HEK293 (cell line): ENCODE measurements at regions not wholly inside any gene's neighbourhood (a gene's known extent, or its start where the extent isn't known, plus 50 kb on each side); places are given as distances from the start of the nearest gene placed in this dataset.

Experiments
- CTCF ChIA-PET: fragments of 350-600 bp; formaldehyde crosslinking; extraction: SDS; loops from one replicate; lab custom pipeline; 2021; ENCODE audit warnings: antibody characterized with exemption; lab: Yijun Ruan, JAX
- POLR2A ChIA-PET: fragments of 300-600 bp; formaldehyde crosslinking; extraction: SDS; loops from one replicate; lab custom pipeline; 2020; ENCODE audit warnings: antibody characterized with exemption, inconsistent platforms; lab: Yijun Ruan, JAX
- H3K27ac ChIP-seq: fragments of 200-500 bp; sonication (Bioruptor generic); 2 replicates; pipeline ENCODE4 v1.5.1; 2014; ENCODE audit warnings: low read depth, low read length, control low read depth, inconsistent platforms; ENCODE audit errors: extremely low read depth
- H3K36me3 ChIP-seq, 2 experiments: fragments of 200-500 bp in 1 of 2; sonication (Bioruptor generic) in 1 of 2; 1 replicate in 1 of 2; 2 replicates in 1 of 2; pipeline ENCODE4 v1.5.1; 2014 to 2017; ENCODE audit warnings: inconsistent platforms in 2 of 2, low read length in 2 of 2; ENCODE audit not compliant: control insufficient read depth in 2 of 2, insufficient read depth in 1 of 2
- H3K4me1 ChIP-seq: fragments of 200-500 bp; sonication (Bioruptor generic); 2 replicates; pipeline ENCODE4 v1.5.1; 2014; ENCODE audit warnings: mild to moderate bottlenecking, low read length, inconsistent platforms; ENCODE audit not compliant: control insufficient read depth, insufficient read depth
- H3K4me3 ChIP-seq: 2 replicates; pipeline ENCODE4 v1.5.1; 2011; ENCODE audit warnings: low read depth, mild to moderate bottlenecking, control low read depth, low read length, moderate library complexity
- H3K9me3 ChIP-seq: fragments of 200-500 bp; sonication (Bioruptor generic); 2 replicates; pipeline ENCODE4 v1.5.1; 2014; ENCODE audit warnings: low read depth, low read length, inconsistent platforms; ENCODE audit not compliant: control insufficient read depth, insufficient read depth
- HOXD13 ChIP-seq: sonication (generic); formaldehyde crosslinking; IDR thresholded peaks from 2 replicates; pipeline ENCODE4 v1.8.0; 2022; ENCODE audit warnings: missing genetic modification reagents, borderline replicate concordance
- MEIS1 ChIP-seq: sonication (generic); formaldehyde crosslinking; IDR thresholded peaks from 2 replicates; pipeline ENCODE4 v1.8.1; 2022; ENCODE audit warnings: missing genetic modification reagents, mild to moderate bottlenecking, borderline replicate concordance
- OSR2 ChIP-seq: fragments of 450-650 bp; formaldehyde crosslinking; IDR thresholded peaks from 2 replicates; pipeline ENCODE4 v1.5.1; 2016; ENCODE audit warnings: missing biosample characterization, missing genetic modification characterization
- PRDM1 ChIP-seq: fragments of 450-650 bp; formaldehyde crosslinking; IDR thresholded peaks from 2 replicates; pipeline ENCODE4; 2016; ENCODE audit warnings: missing biosample characterization, missing genetic modification characterization
- SP2 ChIP-seq: fragments of 450-650 bp; formaldehyde crosslinking; IDR thresholded peaks from 2 replicates; pipeline ENCODE4 v1.5.1; 2016; ENCODE audit warnings: missing biosample characterization, missing genetic modification characterization
- ZBTB48 ChIP-seq: fragments of 450-650 bp; formaldehyde crosslinking; IDR thresholded peaks from 2 replicates; pipeline ENCODE4 v1.5.1; 2016; ENCODE audit warnings: missing biosample characterization, missing genetic modification characterization
- ZNF112 ChIP-seq: fragments of 450-650 bp; formaldehyde crosslinking; IDR thresholded peaks from 2 replicates; pipeline ENCODE4 v1.5.0; 2017; ENCODE audit warnings: missing biosample characterization, missing genetic modification characterization
- ZNF239 ChIP-seq: fragments of 450-650 bp; formaldehyde crosslinking; IDR thresholded peaks from 2 replicates; pipeline ENCODE4 v1.5.1; 2016; ENCODE audit warnings: missing biosample characterization, missing genetic modification characterization
- ZNF350 ChIP-seq: fragments of 450-650 bp; formaldehyde crosslinking; IDR thresholded peaks from 2 replicates; pipeline ENCODE4 v1.5.0; 2017; ENCODE audit warnings: missing biosample characterization, mild to moderate bottlenecking, missing genetic modification characterization
- ZNF48 ChIP-seq: fragments of 450-650 bp; formaldehyde crosslinking; IDR thresholded peaks from 2 replicates; pipeline ENCODE4 v1.5.1; 2016; ENCODE audit warnings: missing biosample characterization, missing genetic modification characterization
- ZNF521 ChIP-seq: fragments of 450-650 bp; formaldehyde crosslinking; IDR thresholded peaks from 2 replicates; pipeline ENCODE4 v1.5.1; 2017; ENCODE audit warnings: missing biosample characterization, mild to moderate bottlenecking, missing genetic modification characterization
- ZNF530 ChIP-seq: fragments of 450-650 bp; formaldehyde crosslinking; IDR thresholded peaks from 2 replicates; pipeline ENCODE4 v1.5.1; 2016; ENCODE audit warnings: low read depth, missing biosample characterization, missing genetic modification characterization
- ZNF558 ChIP-seq: fragments of 450-650 bp; formaldehyde crosslinking; IDR thresholded peaks from 2 replicates; pipeline ENCODE4 v1.5.1; 2016; ENCODE audit warnings: missing biosample characterization, missing genetic modification characterization
- ZNF571 ChIP-seq: fragments of 450-650 bp; formaldehyde crosslinking; IDR thresholded peaks from 2 replicates; pipeline ENCODE4 v1.5.0; 2017; ENCODE audit warnings: missing biosample characterization, missing genetic modification characterization
- ZNF621 ChIP-seq: fragments of 450-650 bp; formaldehyde crosslinking; IDR thresholded peaks from 2 replicates; pipeline ENCODE4 v1.5.1; 2017; ENCODE audit warnings: missing biosample characterization, missing genetic modification characterization
- ZNF654 ChIP-seq: fragments of 450-650 bp; formaldehyde crosslinking; IDR thresholded peaks from 2 replicates; pipeline ENCODE4 v1.5.1; 2016; ENCODE audit warnings: low read depth, missing biosample characterization, missing genetic modification characterization
- TF ChIP-seq, protein P1 (sequence below): fragments of 450-650 bp; formaldehyde crosslinking; IDR thresholded peaks from 2 replicates; pipeline ENCODE4 v1.5.1; 2017; ENCODE audit warnings: missing biosample characterization, missing genetic modification characterization
- TF ChIP-seq, protein P2 (sequence below): fragments of 450-650 bp; formaldehyde crosslinking; IDR thresholded peaks from 2 replicates; pipeline ENCODE4 v1.5.1; 2016; ENCODE audit warnings: missing biosample characterization, missing genetic modification characterization
- TF ChIP-seq, protein P3 (sequence below): fragments of 450-650 bp; formaldehyde crosslinking; IDR thresholded peaks from 2 replicates; pipeline ENCODE4 v1.5.1; 2016; ENCODE audit warnings: missing biosample characterization, missing genetic modification characterization
- TF ChIP-seq, protein P4 (sequence below): fragments of 450-650 bp; formaldehyde crosslinking; IDR thresholded peaks from 2 replicates; pipeline ENCODE4 v1.5.1; 2016; ENCODE audit warnings: missing biosample characterization, missing genetic modification characterization, borderline replicate concordance

DNA sequence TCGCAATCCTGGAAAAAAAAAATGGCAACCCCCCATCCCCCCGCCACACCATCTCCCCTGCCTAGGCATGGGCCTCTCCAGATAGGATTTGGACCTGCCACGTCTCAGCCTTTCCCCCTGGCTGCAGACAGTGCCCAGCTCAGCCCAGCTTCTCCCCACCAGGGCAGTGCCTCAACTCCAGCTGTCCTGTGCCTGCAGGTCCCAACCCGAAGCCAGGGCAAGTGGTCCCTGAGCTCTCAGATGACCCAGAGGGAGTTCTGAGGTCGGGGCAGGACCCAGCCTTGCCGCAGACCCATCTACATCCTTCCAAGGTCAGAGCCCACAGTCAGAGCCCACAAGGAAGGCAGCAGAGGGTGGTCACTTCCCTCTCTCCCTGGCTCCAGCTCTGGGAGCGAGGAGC, 86.7 kb upstream of the POU3F1 start:
- TF ChIP-seq, protein P1, sequence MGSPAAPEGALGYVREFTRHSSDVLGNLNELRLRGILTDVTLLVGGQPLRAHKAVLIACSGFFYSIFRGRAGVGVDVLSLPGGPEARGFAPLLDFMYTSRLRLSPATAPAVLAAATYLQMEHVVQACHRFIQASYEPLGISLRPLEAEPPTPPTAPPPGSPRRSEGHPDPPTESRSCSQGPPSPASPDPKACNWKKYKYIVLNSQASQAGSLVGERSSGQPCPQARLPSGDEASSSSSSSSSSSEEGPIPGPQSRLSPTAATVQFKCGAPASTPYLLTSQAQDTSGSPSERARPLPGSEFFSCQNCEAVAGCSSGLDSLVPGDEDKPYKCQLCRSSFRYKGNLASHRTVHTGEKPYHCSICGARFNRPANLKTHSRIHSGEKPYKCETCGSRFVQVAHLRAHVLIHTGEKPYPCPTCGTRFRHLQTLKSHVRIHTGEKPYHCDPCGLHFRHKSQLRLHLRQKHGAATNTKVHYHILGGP = no peak
- TF ChIP-seq HOXD13 (CRISPR knock-in tag) = no peak
- TF ChIP-seq ZNF654 (tag by site-specific recombination) = no peak
- TF ChIP-seq ZNF48 (tag by site-specific recombination) = no peak
- TF ChIP-seq ZNF571 (tag by site-specific recombination) = no peak
- no peak for TF ChIP-seq ZNF558 (tag by site-specific recombination)
- TF ChIP-seq ZBTB48 (tag by site-specific recombination) = no peak
- TF ChIP-seq ZNF112 = no peak
- no peak for TF ChIP-seq SP2 (tag by site-specific recombination)
- TF ChIP-seq, protein P2, sequence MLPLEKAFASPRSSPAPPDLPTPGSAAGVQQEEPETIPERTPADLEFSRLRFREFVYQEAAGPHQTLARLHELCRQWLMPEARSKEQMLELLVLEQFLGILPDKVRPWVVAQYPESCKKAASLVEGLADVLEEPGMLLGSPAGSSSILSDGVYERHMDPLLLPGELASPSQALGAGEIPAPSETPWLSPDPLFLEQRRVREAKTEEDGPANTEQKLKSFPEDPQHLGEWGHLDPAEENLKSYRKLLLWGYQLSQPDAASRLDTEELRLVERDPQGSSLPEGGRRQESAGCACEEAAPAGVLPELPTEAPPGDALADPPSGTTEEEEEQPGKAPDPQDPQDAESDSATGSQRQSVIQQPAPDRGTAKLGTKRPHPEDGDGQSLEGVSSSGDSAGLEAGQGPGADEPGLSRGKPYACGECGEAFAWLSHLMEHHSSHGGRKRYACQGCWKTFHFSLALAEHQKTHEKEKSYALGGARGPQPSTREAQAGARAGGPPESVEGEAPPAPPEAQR (tag by site-specific recombination) = no peak
- no peak for TF ChIP-seq ZNF530
- TF ChIP-seq OSR2 = no peak
- TF ChIP-seq ZNF521 = no peak
- POLR2A ChIA-PET = no interaction called here
- CTCF ChIA-PET = interaction anchor here (0.7 kb wide), 1 partner anchor 132 kb away, joined by 3 read pairs; no protein-coding TSS in a partner anchor
- Histone ChIP-seq H3K9me3 (no peaks in the 10 kb centered on the region), H3K4me3 (no peak overlapping the region), H3K27ac (no peak overlapping the region), H3K36me3 (no peaks in the 10 kb centered on the region), H3K4me1 (no peaks in the 10 kb centered on the region)

DNA sequence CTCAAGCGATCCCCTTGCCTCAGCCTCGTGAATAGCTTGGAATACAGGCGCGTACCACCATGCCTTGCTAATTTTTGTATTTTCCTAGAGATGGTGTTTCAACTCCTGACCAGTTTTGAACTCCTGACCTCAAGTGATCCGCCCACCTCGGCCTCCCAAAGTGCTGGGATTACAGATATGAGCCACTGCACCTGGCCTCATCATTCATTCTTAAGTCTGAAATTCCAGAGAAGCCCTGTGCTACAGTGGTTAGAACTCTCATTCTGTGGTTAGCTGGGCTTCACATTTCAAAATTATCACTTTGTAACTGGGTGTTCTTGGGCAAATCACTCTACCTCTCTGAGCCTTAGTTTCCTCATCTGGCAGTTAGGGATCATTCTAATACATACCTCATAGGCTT, 86.1 kb upstream of the POU3F1 start:
- Histone ChIP-seq H3K36me3 (no peaks in the 10 kb centered on the region), H3K27ac (no peak overlapping the region), H3K4me1 (no peaks in the 10 kb centered on the region), H3K9me3 (no peaks in the 10 kb centered on the region), H3K4me3 (no peak overlapping the region)
- TF ChIP-seq, protein P3, sequence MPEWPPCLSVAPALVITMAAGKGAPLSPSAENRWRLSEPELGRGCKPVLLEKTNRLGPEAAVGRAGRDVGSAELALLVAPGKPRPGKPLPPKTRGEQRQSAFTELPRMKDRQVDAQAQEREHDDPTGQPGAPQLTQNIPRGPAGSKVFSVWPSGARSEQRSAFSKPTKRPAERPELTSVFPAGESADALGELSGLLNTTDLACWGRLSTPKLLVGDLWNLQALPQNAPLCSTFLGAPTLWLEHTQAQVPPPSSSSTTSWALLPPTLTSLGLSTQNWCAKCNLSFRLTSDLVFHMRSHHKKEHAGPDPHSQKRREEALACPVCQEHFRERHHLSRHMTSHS (tag by site-specific recombination) = no peak
- TF ChIP-seq ZNF350 (no peak), PRDM1 (tag by site-specific recombination) (no peak), MEIS1 (CRISPR knock-in tag) (no peak), ZNF621 (tag by site-specific recombination) (no peak), ZNF239 (no peak)
- TF ChIP-seq, protein P4, sequence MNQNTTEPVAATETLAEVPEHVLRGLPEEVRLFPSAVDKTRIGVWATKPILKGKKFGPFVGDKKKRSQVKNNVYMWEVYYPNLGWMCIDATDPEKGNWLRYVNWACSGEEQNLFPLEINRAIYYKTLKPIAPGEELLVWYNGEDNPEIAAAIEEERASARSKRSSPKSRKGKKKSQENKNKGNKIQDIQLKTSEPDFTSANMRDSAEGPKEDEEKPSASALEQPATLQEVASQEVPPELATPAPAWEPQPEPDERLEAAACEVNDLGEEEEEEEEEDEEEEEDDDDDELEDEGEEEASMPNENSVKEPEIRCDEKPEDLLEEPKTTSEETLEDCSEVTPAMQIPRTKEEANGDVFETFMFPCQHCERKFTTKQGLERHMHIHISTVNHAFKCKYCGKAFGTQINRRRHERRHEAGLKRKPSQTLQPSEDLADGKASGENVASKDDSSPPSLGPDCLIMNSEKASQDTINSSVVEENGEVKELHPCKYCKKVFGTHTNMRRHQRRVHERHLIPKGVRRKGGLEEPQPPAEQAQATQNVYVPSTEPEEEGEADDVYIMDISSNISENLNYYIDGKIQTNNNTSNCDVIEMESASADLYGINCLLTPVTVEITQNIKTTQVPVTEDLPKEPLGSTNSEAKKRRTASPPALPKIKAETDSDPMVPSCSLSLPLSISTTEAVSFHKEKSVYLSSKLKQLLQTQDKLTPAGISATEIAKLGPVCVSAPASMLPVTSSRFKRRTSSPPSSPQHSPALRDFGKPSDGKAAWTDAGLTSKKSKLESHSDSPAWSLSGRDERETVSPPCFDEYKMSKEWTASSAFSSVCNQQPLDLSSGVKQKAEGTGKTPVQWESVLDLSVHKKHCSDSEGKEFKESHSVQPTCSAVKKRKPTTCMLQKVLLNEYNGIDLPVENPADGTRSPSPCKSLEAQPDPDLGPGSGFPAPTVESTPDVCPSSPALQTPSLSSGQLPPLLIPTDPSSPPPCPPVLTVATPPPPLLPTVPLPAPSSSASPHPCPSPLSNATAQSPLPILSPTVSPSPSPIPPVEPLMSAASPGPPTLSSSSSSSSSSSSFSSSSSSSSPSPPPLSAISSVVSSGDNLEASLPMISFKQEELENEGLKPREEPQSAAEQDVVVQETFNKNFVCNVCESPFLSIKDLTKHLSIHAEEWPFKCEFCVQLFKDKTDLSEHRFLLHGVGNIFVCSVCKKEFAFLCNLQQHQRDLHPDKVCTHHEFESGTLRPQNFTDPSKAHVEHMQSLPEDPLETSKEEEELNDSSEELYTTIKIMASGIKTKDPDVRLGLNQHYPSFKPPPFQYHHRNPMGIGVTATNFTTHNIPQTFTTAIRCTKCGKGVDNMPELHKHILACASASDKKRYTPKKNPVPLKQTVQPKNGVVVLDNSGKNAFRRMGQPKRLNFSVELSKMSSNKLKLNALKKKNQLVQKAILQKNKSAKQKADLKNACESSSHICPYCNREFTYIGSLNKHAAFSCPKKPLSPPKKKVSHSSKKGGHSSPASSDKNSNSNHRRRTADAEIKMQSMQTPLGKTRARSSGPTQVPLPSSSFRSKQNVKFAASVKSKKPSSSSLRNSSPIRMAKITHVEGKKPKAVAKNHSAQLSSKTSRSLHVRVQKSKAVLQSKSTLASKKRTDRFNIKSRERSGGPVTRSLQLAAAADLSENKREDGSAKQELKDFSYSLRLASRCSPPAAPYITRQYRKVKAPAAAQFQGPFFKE (tag by site-specific recombination) = no peak
- ChIA-PET POLR2A (no interaction called here), CTCF (no interaction called here)
